Gastrocnemius medialis (tissue), 4 donors: ENCODE measurements at regions not wholly inside any gene's neighbourhood (a gene's known extent, or its start where the extent isn't known, plus 50 kb on each side); places are given as distances from the start of the nearest gene placed in this dataset.
A peak's percentile ranks its signal among the peaks of the same experiment; 100 is the strongest.

Experiments used
- ATAC-seq, 2 donors: fragments of 150-250 bp; one replicate each; pipeline ENCODE4 v1.9.1; 2016
- DNase-seq, 2 donors: peaks; one replicate each; pipeline ENCODE4 v3.0.0-alpha.2; 2019
- H3K27ac ChIP-seq, 4 donors: fragments of 200-600 bp; sonication (generic); 1 replicate in 1 of 4; 2 replicates in 3 of 4; pipeline ENCODE4 v1.5.1; 2016 to 2018; ENCODE audit warnings: mild to moderate bottlenecking in 2 of 4, moderate library complexity in 1 of 4
- H3K27me3 ChIP-seq, 3 donors: fragments of 200-600 bp; sonication (generic) in 2 of 3; 1 replicate in 1 of 3; 2 replicates in 2 of 3; pipeline versions ENCODE4 v1.5.1 to v1.6.0; 2016 to 2019; ENCODE audit warnings: mild to moderate bottlenecking in 1 of 3, moderate library complexity in 1 of 3
- H3K36me3 ChIP-seq, 2 donors: fragments of 200-600 bp; sonication (generic) in 1 of 2; one replicate each; pipeline ENCODE4 v1.5.1; 2017 to 2018
- H3K4me1 ChIP-seq, 2 donors: fragments of 200-600 bp; sonication (generic) in 1 of 2; one replicate each; pipeline ENCODE4 v1.5.1; 2016 to 2017; ENCODE audit warnings: mild to moderate bottlenecking in 2 of 2
- H3K4me3 ChIP-seq, 4 donors: fragments of 200-600 bp; sonication (generic) in 3 of 4; 1 replicate in 1 of 4; 2 replicates in 3 of 4; pipeline ENCODE4 v1.5.1; 2016 to 2019; ENCODE audit warnings: mild to moderate bottlenecking in 2 of 4
- H3K9me3 ChIP-seq, 3 donors: fragments of 200-600 bp; sonication (generic) in 2 of 3; 1 replicate in 1 of 3; 2 replicates in 2 of 3; pipeline ENCODE4 v1.5.1; 2016 to 2019
- CTCF ChIP-seq, 5 experiments: fragments of 450-650 bp in 3 of 5; fragments of 200-600 bp in 2 of 5; sonication (generic) in 2 of 5; IDR thresholded peaks in 4 of 5; conservative IDR thresholded peaks in 1 of 5; 1 replicate in 4 of 5; 2 replicates in 1 of 5; pipeline ENCODE4 v1.5.1; 2016 to 2019; ENCODE audit warnings: antibody characterized with exemption in 5 of 5, mild to moderate bottlenecking in 3 of 5, moderate library complexity in 3 of 5
- POLR2A ChIP-seq, 2 donors: fragments of 450-650 bp; IDR thresholded peaks; one replicate each; pipeline ENCODE4 v1.6.1; 2017; ENCODE audit warnings: antibody characterized with exemption in 2 of 2, mild to moderate bottlenecking in 2 of 2, moderate library complexity in 2 of 2
- in situ Hi-C, 4 donors: fragments of 200-750 bp; cut with MboI; loops; one replicate each; pipeline versions ENCODE4 v1.15.0 to v1.8.0; 2017; ENCODE audit warnings: low sequenced_read_pairs in 4 of 4
- intact Hi-C: fragments of 100-400 bp; cut with DNase I; formaldehyde crosslinking; loops from one replicate; pipeline ENCODE4 v1.15.1; 2023; ENCODE audit warnings: low total_unique reads

GRCh38 chr6:170460641-170461040 is 92.5 kb downstream of the PSMB1 start:
- Histone ChIP-seq H3K4me3 (no peak overlapping the region), H3K9me3 (no peaks in the 10 kb centered on the region), H3K4me1 (no peaks in the 10 kb centered on the region), H3K36me3 (no peaks in the 10 kb centered on the region), H3K27me3 (no peaks in the 10 kb centered on the region), H3K27ac (no peak overlapping the region)
- intact Hi-C loops, result no loop called here
- DNase-seq (no peak), ATAC-seq (no peak)
- in situ Hi-C loops, result no loop called here
- TF ChIP-seq CTCF (IDR thresholded peaks at IDR 0.05 in 4 of 5, conservative IDR thresholded peaks at IDR 0.05 in 1 of 5) (no peak), POLR2A (IDR thresholded peaks at IDR 0.05) (no peak)

GRCh38 chr6:170459451-170459850 is 93.7 kb downstream of the PSMB1 start:
- Histone ChIP-seq H3K27me3 (no peaks in the 10 kb centered on the region), H3K4me3 (peak overlapping the region in 1 of 4 donors; percentile 36), H3K9me3 (no peaks in the 10 kb centered on the region), H3K4me1 (no peaks in the 10 kb centered on the region), H3K27ac (no peak overlapping the region), H3K36me3 (no peaks in the 10 kb centered on the region)
- ATAC-seq (no peak), DNase-seq (no peak)
- intact Hi-C loops (no loop called here), in situ Hi-C loops (no loop called here)
- TF ChIP-seq CTCF (IDR thresholded peaks at IDR 0.05 in 4 of 5, conservative IDR thresholded peaks at IDR 0.05 in 1 of 5) (no peak), POLR2A (IDR thresholded peaks at IDR 0.05) (no peak)

GRCh38 chr6:170456886-170457698 is 96.0 kb downstream of the PSMB1 start:
- Histone ChIP-seq H3K4me1 (no peaks in the 10 kb centered on the region), H3K27ac (no peak overlapping the region), H3K36me3 (no peaks in the 10 kb centered on the region), H3K9me3 (no peaks in the 10 kb centered on the region), H3K4me3 (no peak overlapping the region), H3K27me3 (no peaks in the 10 kb centered on the region)
- no peak for DNase-seq
- intact Hi-C loops, result no loop called here
- no peak for TF ChIP-seq CTCF (IDR thresholded peaks at IDR 0.05 in 4 of 5, conservative IDR thresholded peaks at IDR 0.05 in 1 of 5)
- no peak for TF ChIP-seq POLR2A (IDR thresholded peaks at IDR 0.05)
- in situ Hi-C loops, result no loop called here
- ATAC-seq, result no peak
